ENCODE measurements at regions not wholly inside any gene's neighbourhood (a gene's known extent, or its start where the extent isn't known, plus 50 kb on each side); places are given as distances from the start of the nearest gene placed in this dataset.

- ChIA-PET CTCF (no interaction called here), POLR2A (ENCODE audit: low non-redundant PET) (interaction anchor here (0.6 kb wide), 1 partner anchor 35 kb away, joined by 3 read pairs; no protein-coding TSS in a partner anchor)
- BruUV-seq (replicated peaks): no TSS peak
- TF ChIP-seq EZH2 (IDR thresholded peaks at IDR 0.05; ENCODE audit: borderline replicate concordance, low read depth, low read length, poor library complexity, severe bottlenecking) (no peak), CTCF (conservative IDR thresholded peaks at IDR 0.05; ENCODE audit: low read depth, low read length) (no peak)
- H3K27me3 ChIP-seq (replicated peaks; ENCODE audit: insufficient read depth, low read depth, low read length, poor library complexity): no peaks in the 10 kb centered on the region
- DNase-seq (ENCODE audit: low spot score): no peak
- H3K36me3 ChIP-seq (ENCODE audit: insufficient read depth, low read length, poor library complexity, severe bottlenecking): no peaks in the 10 kb centered on the region
- H3K4me3 ChIP-seq (ENCODE audit: low read depth, low read length, poor library complexity, severe bottlenecking): no peak overlapping the region
- H3K9me3 ChIP-seq (ENCODE audit: low read depth, low read length, poor library complexity, severe bottlenecking): no peaks in the 10 kb centered on the region
- intact Hi-C loops (cut with micrococcal nuclease; ENCODE audit: unreplicated experiment): no loop called here
- no peak overlapping the region for H3K27ac ChIP-seq (ENCODE audit: low read depth, low read length, poor library complexity, severe bottlenecking)
- no peaks in the 10 kb centered on the region for H3K4me1 ChIP-seq (ENCODE audit: insufficient read depth, low read length, poor library complexity, severe bottlenecking)
Observed at GRCh38 chr13:72386138-72386684, 341.2 kb downstream of the MZT1 start.

GRCh38 chr13:72384879-72385278 is 342.6 kb downstream of the MZT1 start:
- no peaks in the 10 kb centered on the region for H3K36me3 ChIP-seq (ENCODE audit: insufficient read depth, low read length, poor library complexity, severe bottlenecking)
- no peaks in the 10 kb centered on the region for H3K4me1 ChIP-seq (ENCODE audit: insufficient read depth, low read length, poor library complexity, severe bottlenecking)
- ChIA-PET CTCF (no interaction called here), POLR2A (ENCODE audit: low non-redundant PET) (no interaction called here)
- TF ChIP-seq CTCF (conservative IDR thresholded peaks at IDR 0.05; ENCODE audit: low read depth, low read length) (no peak), EZH2 (IDR thresholded peaks at IDR 0.05; ENCODE audit: borderline replicate concordance, low read depth, low read length, poor library complexity, severe bottlenecking) (no peak)
- H3K9me3 ChIP-seq (ENCODE audit: low read depth, low read length, poor library complexity, severe bottlenecking): no peaks in the 10 kb centered on the region
- no peak overlapping the region for H3K27ac ChIP-seq (ENCODE audit: low read depth, low read length, poor library complexity, severe bottlenecking)
- intact Hi-C loops (cut with micrococcal nuclease; ENCODE audit: unreplicated experiment): no loop called here
- no peak overlapping the region for H3K4me3 ChIP-seq (ENCODE audit: low read depth, low read length, poor library complexity, severe bottlenecking)
- BruUV-seq (replicated peaks): no TSS peak
- H3K27me3 ChIP-seq (replicated peaks; ENCODE audit: insufficient read depth, low read depth, low read length, poor library complexity): no peaks in the 10 kb centered on the region
- no peak for DNase-seq (ENCODE audit: low spot score)

GRCh38 chr13:72384186-72384823 is 343.1 kb downstream of the MZT1 start:
- BruUV-seq (replicated peaks): no TSS peak
- POLR2A ChIA-PET (ENCODE audit: low non-redundant PET): no interaction called here

More at GRCh38 chr13:72384186-72384823, 343.1 kb downstream of the MZT1 start:
- intact Hi-C loops (cut with micrococcal nuclease; ENCODE audit: unreplicated experiment): no loop called here
- no peaks in the 10 kb centered on the region for H3K9me3 ChIP-seq (ENCODE audit: low read depth, low read length, poor library complexity, severe bottlenecking)
- CTCF ChIA-PET: no interaction called here
- H3K4me3 ChIP-seq (ENCODE audit: low read depth, low read length, poor library complexity, severe bottlenecking): no peak overlapping the region
- DNase-seq (ENCODE audit: low spot score): no peak
- H3K36me3 ChIP-seq (ENCODE audit: insufficient read depth, low read length, poor library complexity, severe bottlenecking): no peaks in the 10 kb centered on the region
- no peak overlapping the region for H3K27ac ChIP-seq (ENCODE audit: low read depth, low read length, poor library complexity, severe bottlenecking)
- no peaks in the 10 kb centered on the region for H3K4me1 ChIP-seq (ENCODE audit: insufficient read depth, low read length, poor library complexity, severe bottlenecking)
- TF ChIP-seq CTCF (conservative IDR thresholded peaks at IDR 0.05; ENCODE audit: low read depth, low read length): no peak
- TF ChIP-seq EZH2 (IDR thresholded peaks at IDR 0.05; ENCODE audit: borderline replicate concordance, low read depth, low read length, poor library complexity, severe bottlenecking): no peak
- H3K27me3 ChIP-seq (replicated peaks; ENCODE audit: insufficient read depth, low read depth, low read length, poor library complexity): no peaks in the 10 kb centered on the region
